Stimulated activated CD4-positive, alpha-beta T cell treated with anti-CD3 and anti-CD28 coated beads, Interleukin-12 subunit alpha, Interleukin-12 subunit beta, amount 100 ng/mL, for 24 hours (primary cell): ENCODE measurements at regions not wholly inside any gene's neighbourhood (a gene's known extent, or its start where the extent isn't known, plus 50 kb on each side); places are given as distances from the start of the nearest gene placed in this dataset.
"Not testable (repeated sequence)": the region's sequence is repeated elsewhere in the genome, so short reads cannot be mapped to it uniquely, and the experiment has no call there.

Source experiments
- DNase-seq, 2 experiments: peaks; one replicate each; pipeline ENCODE4 v3.0.0-alpha.2; 2020; ENCODE audit warnings: low read depth in 2 of 2

DNA sequence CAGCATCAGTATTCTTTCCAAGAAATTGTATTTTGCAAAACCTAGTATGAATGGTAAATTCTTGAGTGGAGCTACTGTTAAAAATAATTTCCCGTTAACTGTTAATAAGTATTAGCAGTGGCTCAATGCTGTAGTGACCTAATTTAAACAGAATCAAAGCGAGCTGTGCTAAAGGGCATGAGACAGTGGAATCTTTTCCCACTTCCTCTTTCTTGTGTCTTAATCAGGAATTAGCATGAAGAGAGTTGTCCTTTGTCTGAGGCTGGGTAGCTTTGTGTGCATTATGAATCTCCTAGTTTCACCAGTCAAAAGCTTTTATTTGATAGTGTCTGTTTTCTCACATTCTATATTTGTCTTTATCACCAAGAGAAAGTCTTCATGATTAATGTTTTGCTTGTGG is 298.8 kb upstream of the GCFC2 start:
- DNase-seq: no peak

DNA sequence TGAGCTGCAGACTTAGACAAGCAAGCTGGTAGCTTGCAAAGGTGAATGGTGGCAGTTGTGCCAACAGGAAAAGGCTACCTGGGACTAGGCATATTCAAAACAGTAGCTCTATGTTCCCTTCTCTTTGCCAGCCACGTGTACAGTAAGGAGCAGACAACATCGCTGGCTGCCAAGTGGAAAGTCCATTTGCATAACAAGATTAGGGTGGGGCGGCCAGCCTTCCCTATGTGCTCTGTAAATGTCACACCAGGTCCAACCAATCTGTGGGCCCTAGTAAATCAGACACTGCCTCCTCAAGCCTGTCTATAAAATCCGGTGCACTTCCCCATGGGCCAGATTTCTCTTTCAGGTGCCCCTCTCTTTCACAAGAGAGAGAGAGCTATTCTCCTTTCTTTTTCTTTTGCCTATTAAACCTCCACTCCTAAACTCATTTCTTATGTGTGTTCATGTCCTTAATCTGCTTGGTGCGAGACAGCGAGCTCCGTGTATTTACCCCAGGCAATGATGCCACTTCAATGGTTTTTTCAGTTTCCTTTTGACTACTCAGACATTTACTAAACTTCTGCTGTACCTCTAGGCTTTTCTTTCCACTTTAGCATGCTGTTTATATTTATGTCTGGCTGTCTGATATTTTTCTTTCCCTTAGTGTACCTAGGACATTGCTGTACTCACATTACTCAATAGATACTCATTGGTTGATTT is 297.4 kb upstream of the GCFC2 start:
- no peak for DNase-seq

DNA sequence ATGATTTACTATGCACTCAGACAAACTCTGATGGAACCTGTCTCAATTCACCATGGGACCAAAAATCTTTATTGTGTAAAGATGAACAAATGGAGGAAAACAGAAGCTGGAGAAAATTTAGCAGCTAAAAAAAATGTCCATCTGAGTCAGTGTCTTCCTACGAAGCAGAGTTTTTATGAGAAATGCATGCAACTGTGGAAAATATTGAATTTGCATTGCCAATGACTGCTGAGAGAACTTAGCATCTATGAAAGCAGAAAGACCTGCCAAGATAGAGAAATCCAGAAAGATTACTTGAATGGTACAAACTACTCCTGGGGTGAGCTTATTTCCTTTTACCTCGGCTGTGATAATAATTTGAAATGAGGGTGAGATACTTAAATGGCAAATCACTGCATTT is 289.7 kb upstream of the GCFC2 start:
- DNase-seq: no peak

DNA sequence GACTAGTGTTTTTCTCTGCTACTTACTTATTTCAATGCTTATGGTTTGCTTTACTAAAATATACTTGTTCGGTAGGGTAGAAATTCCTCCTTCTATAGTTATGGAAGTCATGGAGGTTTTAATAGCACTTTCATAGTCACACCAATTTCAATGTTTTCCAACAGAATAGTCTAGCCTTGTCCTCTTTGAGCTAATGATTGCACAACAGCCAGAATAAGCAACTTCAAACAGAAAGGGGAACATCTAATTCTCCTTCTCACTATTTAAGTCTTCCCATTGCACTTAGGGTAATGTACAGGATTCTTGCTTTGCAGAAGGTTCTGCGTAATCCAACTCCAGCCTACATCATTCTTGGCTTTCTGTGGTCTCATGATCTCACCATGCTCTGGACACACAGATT is 287.7 kb upstream of the GCFC2 start:
- DNase-seq: no peak

DNA sequence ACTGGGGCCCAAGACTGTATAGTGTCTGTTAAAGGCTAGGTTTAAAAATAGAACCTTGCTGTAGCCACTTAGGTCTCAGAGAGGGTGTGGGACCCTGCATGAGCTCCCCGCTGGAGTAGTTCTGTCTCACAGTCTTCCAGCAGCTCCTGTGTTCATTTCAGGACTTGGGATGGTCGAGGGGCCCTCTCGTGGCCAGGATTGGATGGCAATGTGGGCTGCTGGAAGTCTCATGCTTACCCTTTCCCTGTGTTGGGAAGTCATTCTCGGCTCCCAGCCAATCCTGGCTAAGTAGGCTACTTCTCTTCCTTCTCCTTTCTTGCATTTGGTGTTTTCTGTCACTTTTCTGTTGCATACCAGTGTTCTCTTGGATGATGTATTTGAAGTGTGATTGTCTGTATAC is 284.0 kb upstream of the GCFC2 start:
- no peak for DNase-seq

DNA sequence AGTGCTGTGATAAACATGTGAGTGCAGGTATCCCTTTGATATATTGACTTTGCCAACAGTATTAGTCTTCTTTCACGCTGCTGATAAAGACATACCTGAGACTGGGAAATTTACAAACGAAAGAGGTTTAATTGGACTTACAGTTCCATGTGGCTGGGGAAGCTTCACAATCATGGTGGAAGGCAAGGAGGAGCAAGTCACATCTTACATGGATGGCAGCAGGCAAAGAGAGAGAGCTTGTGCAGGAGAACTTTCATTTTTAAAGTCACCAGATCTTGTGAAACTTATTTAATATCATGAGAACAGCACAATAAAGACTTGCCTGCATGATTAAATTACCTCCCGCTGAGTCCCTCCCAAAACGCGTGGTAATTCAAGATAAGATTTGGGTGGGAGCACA is 277.9 kb upstream of the GCFC2 start:
- not testable (repeated sequence) for DNase-seq

DNA sequence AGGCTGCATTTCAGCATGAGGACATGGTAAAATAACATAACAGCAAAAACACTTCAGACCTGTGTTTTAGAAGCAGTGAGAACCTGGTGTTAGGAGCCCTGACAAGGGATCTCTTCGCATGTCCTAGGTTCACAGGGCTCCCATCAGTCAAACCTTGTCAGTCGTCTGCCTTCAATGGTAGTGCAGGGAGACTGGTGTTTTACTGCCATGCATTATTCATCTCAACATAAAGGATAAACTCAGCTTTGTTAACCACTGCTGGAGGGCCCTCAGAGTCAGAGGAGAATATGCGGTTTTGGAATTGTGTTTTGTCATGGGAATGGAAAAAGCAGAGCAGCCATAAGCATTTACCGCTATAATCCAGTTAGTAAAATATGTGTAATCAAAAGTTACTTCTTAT is 275.9 kb upstream of the GCFC2 start:
- no peak for DNase-seq

DNA sequence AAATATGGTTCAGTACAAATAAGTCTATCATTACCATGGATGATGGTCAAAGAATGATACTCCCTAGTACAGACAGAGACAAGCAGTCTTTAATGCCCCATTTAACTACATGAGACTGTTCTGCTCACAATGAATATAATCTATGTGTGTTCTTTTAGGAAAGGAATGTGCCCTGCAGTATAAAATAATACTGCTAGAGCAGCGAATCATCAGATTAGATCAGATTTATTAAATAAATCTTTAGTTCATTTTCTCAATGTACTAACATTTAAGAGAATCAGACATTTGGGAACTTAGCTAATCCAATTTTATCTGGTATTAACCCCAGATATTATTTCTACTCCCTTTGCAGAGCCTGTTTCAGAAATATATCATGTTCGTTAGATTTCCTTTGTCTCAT is 272.0 kb upstream of the GCFC2 start:
- DNase-seq: no peak

DNA sequence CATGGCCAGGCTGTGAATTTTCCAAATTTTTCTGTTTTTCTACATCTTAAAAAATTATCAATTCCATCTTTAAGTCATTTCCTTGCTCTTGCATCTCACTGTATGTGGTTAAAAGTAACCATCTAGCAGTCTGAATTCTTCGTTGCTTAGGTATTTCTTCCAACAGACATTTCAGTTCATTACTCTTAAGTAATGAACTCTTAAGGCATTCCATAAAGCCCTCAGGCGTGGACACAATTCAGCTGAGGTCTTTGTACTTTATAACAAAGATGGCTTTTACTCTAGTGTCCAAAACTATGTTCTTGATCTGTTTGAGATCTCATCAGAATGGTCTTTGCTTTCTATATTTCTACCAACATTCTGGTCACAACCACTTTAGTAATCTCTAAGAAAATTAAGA is 253.9 kb upstream of the GCFC2 start:
- no peak for DNase-seq

DNA sequence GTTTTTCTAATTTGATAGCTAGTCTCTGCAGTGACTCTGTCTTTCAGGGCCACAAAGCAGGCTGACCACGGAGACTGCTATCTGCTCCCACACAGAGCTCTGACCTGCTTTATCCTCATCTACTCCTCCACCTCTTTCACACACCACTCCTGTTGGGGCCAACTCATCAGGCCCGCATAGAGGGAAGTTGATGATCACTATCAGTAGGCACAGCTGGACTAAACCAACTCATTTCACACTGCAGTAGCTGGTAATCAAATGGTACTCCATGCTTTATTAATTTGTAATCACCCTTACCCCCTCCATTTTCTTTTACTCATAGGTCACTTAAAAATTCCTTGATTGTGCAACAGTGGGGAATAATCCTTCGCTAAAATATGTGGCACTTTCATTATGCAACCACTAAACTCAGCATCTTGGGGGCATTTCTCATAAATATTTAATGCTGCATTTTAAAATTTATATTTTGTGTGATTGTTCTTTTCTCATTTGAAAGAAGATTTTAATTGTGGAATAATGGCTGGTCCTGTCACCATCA is 249.8 kb upstream of the GCFC2 start:
- DNase-seq: no peak

DNA sequence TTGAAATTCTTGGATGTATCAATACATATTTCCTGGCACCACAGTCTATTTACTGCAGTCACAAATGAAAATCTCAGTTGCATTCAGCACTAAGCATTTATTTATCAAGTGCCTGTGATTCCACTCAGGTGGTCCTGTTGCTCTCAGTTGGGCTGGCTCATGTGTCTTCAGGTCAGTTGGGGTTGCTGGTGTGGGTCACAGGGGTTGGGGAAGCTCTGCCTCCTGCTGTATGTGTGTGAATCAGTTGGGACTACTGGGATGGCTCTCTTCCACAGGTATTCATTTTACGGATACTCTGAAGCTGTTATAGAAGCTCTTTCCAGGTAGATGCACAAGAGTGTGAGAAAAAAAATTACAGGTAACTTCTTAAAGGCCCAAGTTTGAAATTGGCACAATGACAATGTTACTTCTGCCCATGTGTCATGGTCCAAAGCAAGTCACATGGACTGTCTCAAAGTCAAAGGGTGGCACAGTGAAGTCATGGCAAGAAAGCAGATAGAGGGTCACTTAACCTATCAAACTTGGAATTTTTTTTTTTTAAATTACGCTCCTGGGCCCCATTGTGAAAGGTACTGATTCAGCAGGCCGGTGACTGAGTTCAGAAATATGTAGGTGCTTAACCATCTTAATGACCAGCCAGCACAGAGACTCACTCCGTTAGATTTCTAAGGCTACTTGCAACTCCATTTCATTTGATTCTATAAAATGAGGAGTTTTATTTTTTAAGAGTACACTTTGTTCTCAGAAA is 249.2 kb upstream of the GCFC2 start:
- no peak for DNase-seq

DNA sequence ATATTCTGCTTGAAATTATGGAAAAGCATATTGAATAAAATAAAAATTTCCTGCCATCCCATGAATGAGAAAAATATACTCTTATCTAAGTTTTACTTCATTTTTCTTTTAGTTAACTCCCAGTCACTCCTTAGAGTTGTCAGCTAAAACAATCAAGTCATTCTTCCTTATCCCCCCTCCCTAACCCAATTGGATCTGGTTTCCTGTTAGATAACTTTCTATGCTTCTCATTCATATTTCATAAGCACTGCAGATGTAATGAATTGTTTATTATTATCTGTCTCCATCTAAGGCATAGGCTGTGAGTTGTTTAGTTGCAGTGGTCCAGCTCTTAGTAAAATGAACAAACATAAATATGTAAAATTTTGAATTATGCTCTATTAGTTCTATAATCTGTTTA is 244.0 kb upstream of the GCFC2 start:
- no peak for DNase-seq

DNA sequence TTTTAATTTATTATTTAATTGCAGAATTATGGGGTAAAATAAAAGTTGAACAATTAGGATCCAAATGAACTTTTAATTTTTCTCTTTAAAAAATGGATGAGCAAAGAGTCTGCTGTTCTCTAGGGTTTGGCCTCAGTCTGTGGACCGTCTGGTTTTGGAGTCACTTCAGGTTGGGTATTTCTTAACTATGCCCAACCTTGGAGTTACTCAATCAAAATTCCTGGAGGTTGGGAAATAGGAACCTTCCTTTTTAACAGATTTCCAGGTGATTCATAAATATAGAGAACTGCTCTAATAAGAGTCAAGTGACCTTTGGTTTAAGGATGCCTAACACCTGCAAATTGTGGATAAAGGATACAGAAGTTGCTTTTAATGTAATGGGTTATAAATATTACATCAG is 241.5 kb upstream of the GCFC2 start:
- no peak for DNase-seq

DNA sequence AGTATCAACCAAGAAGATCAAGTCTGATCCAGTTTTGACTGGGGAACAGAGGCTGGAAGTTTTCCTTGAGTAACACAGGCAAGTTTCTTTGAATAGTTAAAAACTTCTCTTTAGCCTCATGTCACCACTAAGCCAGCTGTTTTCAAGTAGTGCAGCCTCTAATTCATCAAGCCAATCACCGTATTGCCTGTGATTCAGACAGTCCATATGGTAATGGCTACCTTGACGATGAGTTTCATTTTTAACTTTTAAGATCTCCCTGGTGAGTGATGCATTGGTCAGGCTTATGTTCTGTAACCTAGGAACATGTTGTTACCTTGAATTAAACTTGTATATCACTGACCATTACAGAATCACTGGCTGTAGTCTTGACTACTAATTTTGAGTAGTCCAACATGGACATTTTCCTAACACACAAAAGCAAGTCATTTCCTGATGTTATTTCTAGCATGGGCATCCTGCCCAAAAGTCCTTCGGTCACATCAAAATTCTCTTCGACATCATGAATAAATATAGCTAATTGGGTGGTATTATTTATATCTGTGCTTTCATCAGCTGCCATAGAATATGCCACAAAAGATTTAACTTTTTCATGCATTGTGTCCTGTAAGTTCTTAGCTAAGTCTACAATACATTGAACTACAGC is 238.8 kb upstream of the GCFC2 start:
- no peak for DNase-seq

DNA sequence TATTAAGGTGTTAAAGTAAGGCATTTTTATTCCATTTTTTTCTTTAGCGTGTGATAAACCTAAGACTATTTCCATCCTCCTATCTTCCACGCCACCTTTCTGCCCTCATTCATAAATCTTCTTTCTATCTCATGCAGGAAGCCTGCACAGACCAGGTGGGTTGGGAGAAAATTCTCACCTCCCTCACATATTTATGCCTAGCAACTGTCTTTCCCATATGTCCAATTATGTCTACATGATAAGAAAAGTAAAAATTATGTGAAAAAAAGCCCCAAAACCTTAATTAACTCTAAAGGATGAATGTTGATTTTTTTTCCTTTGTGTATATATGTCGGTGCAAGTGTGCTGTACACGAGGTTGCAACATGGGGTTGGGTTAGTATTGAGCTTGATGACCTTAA is 225.6 kb upstream of the GCFC2 start:
- DNase-seq: no peak

DNA sequence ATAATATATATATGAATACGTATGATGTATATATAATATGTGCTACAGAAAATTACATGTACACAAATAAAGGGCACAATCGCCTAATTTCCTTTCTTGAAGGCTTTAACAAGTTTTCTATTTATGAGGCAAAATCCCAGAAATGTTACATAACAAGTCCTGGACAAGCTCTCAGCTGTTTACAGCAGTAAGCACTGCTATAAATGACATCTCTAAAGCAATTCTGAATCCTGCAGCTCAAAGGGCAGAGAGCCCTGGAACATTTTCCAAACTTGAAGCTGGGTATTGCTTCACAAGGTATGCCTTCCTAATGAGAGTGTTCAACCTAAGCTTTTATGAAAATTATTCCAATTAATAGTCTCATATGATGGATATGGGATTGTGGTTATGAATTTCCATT is 222.3 kb upstream of the GCFC2 start:
- DNase-seq: no peak

DNA sequence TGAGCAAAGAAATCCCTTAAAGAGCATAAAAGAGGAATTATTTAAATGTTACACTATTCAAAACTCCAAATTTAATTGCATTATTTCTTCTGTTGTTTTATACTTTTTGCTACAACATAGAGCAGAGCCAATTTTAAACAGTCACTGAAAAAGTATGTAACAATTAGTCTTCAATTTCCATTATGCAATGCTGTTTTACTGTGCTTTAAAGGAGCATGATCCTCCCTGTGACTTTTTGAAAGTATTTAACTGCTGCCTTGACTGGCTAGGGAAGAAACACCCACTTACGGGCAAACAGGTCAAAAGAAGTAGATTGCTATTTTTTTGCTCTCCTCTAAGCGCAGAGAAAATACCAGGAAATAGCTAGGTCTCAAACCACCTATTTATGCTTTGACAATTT is 217.4 kb upstream of the GCFC2 start:
- DNase-seq: no peak

DNA sequence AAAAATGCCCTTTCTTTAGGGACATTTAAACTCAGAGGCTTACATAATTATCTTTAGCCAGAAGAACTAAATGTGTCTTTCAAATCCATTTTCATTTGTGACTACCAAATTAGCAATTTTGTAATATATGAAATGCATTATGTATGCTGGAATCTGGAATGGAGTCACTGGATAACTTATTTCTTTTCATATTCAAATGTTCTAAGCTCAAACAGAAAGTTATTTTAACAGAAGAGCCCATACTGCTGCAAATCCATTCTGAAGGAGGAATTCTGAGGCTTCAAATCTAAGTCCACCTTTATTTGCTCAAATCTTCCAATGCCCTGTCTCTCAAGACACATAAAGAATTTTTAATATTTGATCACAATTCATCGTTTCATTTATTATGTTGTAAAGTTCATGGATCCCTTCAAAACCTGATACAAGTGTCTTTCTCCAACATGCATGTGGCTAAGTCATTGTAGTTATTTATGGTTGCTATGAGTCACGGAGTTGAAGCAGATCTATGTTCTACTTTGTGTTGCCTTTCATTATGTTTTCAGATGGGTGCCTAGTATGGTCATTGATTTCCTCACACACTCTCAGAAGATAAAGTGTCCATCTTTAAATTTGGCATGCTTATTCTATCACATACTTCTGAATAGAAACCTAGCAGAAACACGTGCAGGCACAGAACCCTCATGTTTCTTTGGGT is 214.8 kb upstream of the GCFC2 start:
- DNase-seq: no peak

DNA sequence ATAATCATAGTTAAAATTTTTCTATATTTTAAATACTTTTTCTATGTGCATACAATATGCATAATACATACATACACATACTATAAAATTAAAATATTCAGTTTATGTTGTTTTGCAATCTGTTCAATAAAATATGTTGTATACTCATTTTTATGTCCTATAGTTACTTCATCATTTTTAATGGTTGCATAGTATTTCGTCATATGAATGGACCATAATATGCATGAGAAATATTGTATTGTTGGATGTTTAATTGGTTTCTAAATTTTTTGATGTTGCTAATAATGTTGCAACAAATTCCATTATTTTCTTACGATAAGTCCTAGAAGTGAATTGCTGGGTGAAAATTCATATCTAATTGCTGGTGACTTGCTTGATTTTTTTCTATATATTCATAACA is 211.5 kb upstream of the GCFC2 start:
- DNase-seq: no peak

DNA sequence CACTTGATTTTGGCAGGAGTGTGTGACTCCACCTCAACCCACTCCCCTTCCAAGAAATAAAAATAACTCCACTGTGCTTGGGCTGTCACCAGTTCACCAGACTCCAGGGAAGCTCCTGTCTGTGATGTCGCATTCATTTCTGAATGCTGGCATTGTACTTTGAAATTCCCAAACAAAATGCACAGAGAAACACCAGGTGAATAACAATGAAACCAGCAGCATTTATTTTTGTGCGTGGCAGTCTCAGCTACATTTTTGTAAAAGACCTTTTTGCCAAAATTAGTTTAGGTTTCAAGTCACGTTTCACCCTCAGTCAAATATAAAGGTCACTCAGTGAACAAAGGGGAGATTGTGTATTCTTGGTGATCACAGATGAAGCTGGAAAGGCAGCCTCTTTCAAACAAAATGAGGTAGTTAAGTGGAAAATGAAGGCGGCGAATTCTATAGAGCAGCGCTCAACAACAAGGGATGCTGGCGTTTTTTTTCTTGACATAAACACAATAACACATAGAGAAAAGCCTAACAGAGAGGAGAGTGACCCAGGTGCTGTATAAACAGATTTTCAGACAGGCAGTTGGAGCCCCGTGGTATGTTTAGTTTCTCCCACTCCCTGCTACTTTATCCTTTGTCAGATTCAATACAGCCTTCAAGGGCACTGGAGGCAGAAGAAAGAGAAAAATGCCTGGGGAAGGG is 210.3 kb upstream of the GCFC2 start:
- no peak for DNase-seq

DNA sequence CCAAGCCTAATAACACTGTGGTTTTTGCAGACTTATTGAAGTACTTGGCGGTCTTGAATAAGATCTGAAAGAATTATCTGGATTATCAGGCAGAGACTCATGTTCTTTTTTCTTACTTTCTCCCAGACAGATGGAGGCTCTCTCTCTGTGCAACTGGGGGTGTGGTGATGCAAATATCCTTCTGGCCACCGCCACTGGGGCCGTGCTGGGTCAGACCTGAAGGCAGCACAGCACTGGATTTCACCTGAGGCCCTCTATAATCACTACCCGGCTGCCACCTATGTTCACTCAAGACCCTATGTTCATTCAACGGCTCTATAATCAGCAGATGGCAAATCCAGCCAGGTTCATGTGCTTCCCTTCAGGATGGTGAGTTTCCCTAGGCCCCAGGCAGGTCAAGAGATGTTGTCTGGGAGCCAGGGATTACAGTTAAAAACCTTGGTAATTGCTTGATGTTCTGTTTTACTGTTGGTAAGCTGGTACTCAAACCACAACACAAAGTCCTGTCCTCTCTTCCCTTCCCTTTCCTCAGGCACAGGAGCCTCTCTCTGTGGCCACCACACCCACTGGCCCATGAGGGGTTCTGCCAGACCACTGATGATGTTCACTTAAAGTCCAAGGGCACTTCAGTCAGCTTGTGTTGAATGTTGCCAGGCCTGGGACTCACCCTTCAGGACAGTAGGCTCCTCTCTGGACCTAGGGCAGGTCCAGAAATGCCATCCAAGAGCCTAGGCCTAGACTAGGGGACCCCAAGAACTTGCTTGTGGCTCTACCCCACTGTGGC is 205.3 kb upstream of the GCFC2 start:
- no peak for DNase-seq
